Spleen (tissue), 11 donors: ENCODE measurements at regions not wholly inside any gene's neighbourhood (a gene's known extent, or its start where the extent isn't known, plus 50 kb on each side); places are given as distances from the start of the nearest gene placed in this dataset.

ENCODE experiments used
- DNase-seq: peaks from one replicate; pipeline ENCODE4 v3.0.0-alpha.2; 2020
- H3K27ac ChIP-seq, 8 donors: fragments of 200-600 bp; sonication (generic) in 7 of 8; 1 replicate in 4 of 8; 2 replicates in 4 of 8; pipeline versions ENCODE4 v1.5.0 to v1.8.0; 2016 to 2021; ENCODE audit warnings: inconsistent platforms in 4 of 8, mild to moderate bottlenecking in 4 of 8, moderate library complexity in 1 of 8
- H3K27me3 ChIP-seq, 7 donors: fragments of 200-600 bp; sonication (generic) in 6 of 7; replicated peaks in 1 of 7; 1 replicate in 4 of 7; 2 replicates in 3 of 7; pipeline versions ENCODE4 v1.5.0 to v1.8.0; 2016 to 2021; ENCODE audit warnings: inconsistent platforms in 3 of 7, mild to moderate bottlenecking in 1 of 7
- H3K36me3 ChIP-seq, 6 donors: fragments of 200-600 bp; sonication (generic) in 5 of 6; 1 replicate in 4 of 6; 2 replicates in 2 of 6; pipeline versions ENCODE4 v1.5.0 to v1.8.0; 2016 to 2021; ENCODE audit warnings: inconsistent platforms in 2 of 6
- H3K4me1 ChIP-seq, 6 donors: fragments of 200-600 bp; sonication (generic) in 5 of 6; 1 replicate in 3 of 6; 2 replicates in 3 of 6; pipeline versions ENCODE4 v1.5.0 to v1.8.0; 2016 to 2021; ENCODE audit warnings: inconsistent platforms in 3 of 6
- H3K4me3 ChIP-seq, 8 donors: fragments of 200-600 bp; sonication (generic) in 7 of 8; 1 replicate in 4 of 8; 2 replicates in 4 of 8; pipeline versions ENCODE4 v1.5.0 to v1.8.0; 2016 to 2021; ENCODE audit warnings: inconsistent platforms in 4 of 8, mild to moderate bottlenecking in 4 of 8, moderate library complexity in 2 of 8
- H3K9me3 ChIP-seq, 8 donors: fragments of 200-600 bp; sonication (generic) in 7 of 8; 1 replicate in 4 of 8; 2 replicates in 4 of 8; pipeline versions ENCODE4 v1.5.0 to v1.8.0; 2016 to 2021; ENCODE audit warnings: inconsistent platforms in 4 of 8
- CTCF ChIP-seq, 11 experiments: fragments of 200-600 bp in 7 of 11; fragments of 450-650 bp in 4 of 11; sonication (generic) in 4 of 11; IDR thresholded peaks in 8 of 11; conservative IDR thresholded peaks in 3 of 11; 1 replicate in 7 of 11; 2 replicates in 4 of 11; pipeline versions ENCODE4 v1.4.0 to v1.8.0; 2016 to 2021; ENCODE audit warnings: antibody characterized with exemption in 11 of 11, inconsistent platforms in 4 of 11, mild to moderate bottlenecking in 1 of 11
- POLR2A ChIP-seq, 3 donors: fragments of 450-650 bp; IDR thresholded peaks; one replicate each; pipeline ENCODE4 v1.5.1; 2017; ENCODE audit warnings: antibody characterized with exemption in 3 of 3, mild to moderate bottlenecking in 1 of 3
- POLR2AphosphoS5 ChIP-seq, 3 donors: sonication (generic); formaldehyde crosslinking; IDR thresholded peaks; one replicate each; pipeline ENCODE4 v1.5.1; 2017; ENCODE audit warnings: antibody characterized with exemption in 3 of 3
- WGBS, 5 donors: extraction: QIAGEN DNeasy Blood & Tissue Kit in 3 of 5; methylation state at CpG; one replicate each; pipeline versions ENCODE4 v1.1.5 to v1.1.7; 2013 to 2018; 5-methylcytosine and 5-hydroxymethylcytosine counted together
- intact Hi-C: fragments of 100-400 bp; cut with DNase I; formaldehyde crosslinking; loops from one replicate; pipeline ENCODE4 v1.15.0; 2023; ENCODE audit warnings: low total_unique reads
- donor health status: healthy with polysubstance abuse.
- donor health status: DM: no; HTN: no; CAD: no; lungs with moderate emphysema.
- donor health status: DM: no; HTN: no; CAD: no.
- donor health status: Bipolar disorder and iron deficiency.
- donor health status: healthy.
- donor health status: DM: no; HTN: no; CAD: no.
- donor health status: DM: yes; HTN: yes; CAD: no.

GRCh38 chr14:29274890-29275596 lies 508.5 kb downstream of the FOXG1 start:
- intact Hi-C loops = no loop called here
- H3K4me3 ChIP-seq = no peak overlapping the region
- H3K27me3 ChIP-seq = no peaks in the 10 kb centered on the region
- H3K27ac ChIP-seq = no peak overlapping the region
- H3K9me3 ChIP-seq = no peaks in the 10 kb centered on the region
- no peak for TF ChIP-seq POLR2A (IDR thresholded peaks at IDR 0.05)
- no peak for TF ChIP-seq POLR2AphosphoS5 (IDR thresholded peaks at IDR 0.05)
- TF ChIP-seq CTCF (IDR thresholded peaks at IDR 0.05 in 8 of 11, conservative IDR thresholded peaks at IDR 0.05 in 3 of 11) = no peak
- H3K4me1 ChIP-seq = no peaks in the 10 kb centered on the region
- no peak for DNase-seq
- 64 to 73% (median 68%) methylated on average over 10 of the region's 10 CpGs for WGBS, 5 donors
- H3K36me3 ChIP-seq = no peaks in the 10 kb centered on the region

GRCh38 chr14:29278301-29279263 lies 512.0 kb downstream of the FOXG1 start:
- intact Hi-C loops = no loop called here
- no peaks in the 10 kb centered on the region for H3K9me3 ChIP-seq
- no peaks in the 10 kb centered on the region for H3K36me3 ChIP-seq
- H3K27me3 ChIP-seq = no peaks in the 10 kb centered on the region
- H3K4me3 ChIP-seq = no peak overlapping the region
- DNase-seq = no peak
- no peaks in the 10 kb centered on the region for H3K4me1 ChIP-seq
- TF ChIP-seq POLR2AphosphoS5 (IDR thresholded peaks at IDR 0.05) = no peak
- TF ChIP-seq POLR2A (IDR thresholded peaks at IDR 0.05) = no peak
- TF ChIP-seq CTCF (IDR thresholded peaks at IDR 0.05 in 8 of 11, conservative IDR thresholded peaks at IDR 0.05 in 3 of 11) = no peak
- 42 to 71% (median 61%) methylated on average over 1 of the region's 1 CpG for WGBS, 5 donors
- no peak overlapping the region for H3K27ac ChIP-seq

- Histone ChIP-seq H3K4me3 (no peak overlapping the region), H3K36me3 (no peaks in the 10 kb centered on the region), H3K9me3 (peaks cover 0 to 6% (median 0%) of the 10 kb centered on the region in 8 donors), H3K27me3 (no peaks in the 10 kb centered on the region), H3K4me1 (no peaks in the 10 kb centered on the region), H3K27ac (no peak overlapping the region)
- intact Hi-C loops = no loop called here
- no peak for TF ChIP-seq CTCF (IDR thresholded peaks at IDR 0.05 in 8 of 11, conservative IDR thresholded peaks at IDR 0.05 in 3 of 11)
- no peak for TF ChIP-seq POLR2A (IDR thresholded peaks at IDR 0.05)
- no peak for TF ChIP-seq POLR2AphosphoS5 (IDR thresholded peaks at IDR 0.05)
- WGBS, 5 donors = 40 to 56% (median 48%) methylated on average over 1 of the region's 1 CpG
- no peak for DNase-seq
Observed at GRCh38 chr14:29282169-29282568, 515.6 kb downstream of the FOXG1 start.

GRCh38 chr14:29290441-29290840 lies 523.9 kb downstream of the FOXG1 start:
- Histone ChIP-seq H3K4me3 (no peak overlapping the region), H3K27ac (no peak overlapping the region), H3K4me1 (no peaks in the 10 kb centered on the region), H3K27me3 (no peaks in the 10 kb centered on the region), H3K9me3 (peaks cover 0 to 31% (median 22%) of the 10 kb centered on the region in 8 donors), H3K36me3 (no peaks in the 10 kb centered on the region)
- WGBS, 5 donors = 71 to 86% (median 81%) methylated on average over 2 of the region's 2 CpGs
- TF ChIP-seq POLR2A (IDR thresholded peaks at IDR 0.05) (no peak), POLR2AphosphoS5 (IDR thresholded peaks at IDR 0.05) (no peak), CTCF (IDR thresholded peaks at IDR 0.05 in 8 of 11, conservative IDR thresholded peaks at IDR 0.05 in 3 of 11) (no peak)
- intact Hi-C loops = no loop called here
- DNase-seq = no peak
